ENCODE measurements at regions not wholly inside any gene's neighbourhood (a gene's known extent, or its start where the extent isn't known, plus 50 kb on each side); places are given as distances from the start of the nearest gene placed in this dataset.

GRCh38 chr16:54808890-54809289 lies 121.8 kb upstream of the IRX5 start:
- no peak for TF ChIP-seq SIN3A (IDR thresholded peaks at IDR 0.05; ENCODE audit: borderline replicate concordance, insufficient read depth, low read length)
- no peak for TF ChIP-seq POLR2AphosphoS5 (IDR thresholded peaks at IDR 0.05; ENCODE audit: low read depth, low read length)
- TF ChIP-seq REST (IDR thresholded peaks at IDR 0.05; ENCODE audit: insufficient read depth in 1 of 2, low read depth in 2 of 2, low read length in 2 of 2) = no peak
- TF ChIP-seq TAF1 (IDR thresholded peaks at IDR 0.05; ENCODE audit: borderline replicate concordance, insufficient read depth, low read length) = no peak
